Panc1 (cell line): ENCODE measurements at regions not wholly inside any gene's neighbourhood (a gene's known extent, or its start where the extent isn't known, plus 50 kb on each side); places are given as distances from the start of the nearest gene placed in this dataset.

Source experiments
- ATAC-seq: fragments of 200-7000 bp; cut with Tn5 transposase; 2 replicates; pipeline ENCODE4 v1.9.1; 2020; ENCODE audit warnings: mild to moderate bottlenecking, moderate library complexity
- BruUV-seq: library from RNA; stranded (reverse); fragments of 400-500 nt; replicated peaks from 2 replicates; lab custom pipeline; 2021; lab: Mats Ljungman, UMichigan
- CTCF ChIA-PET: fragments of 300-600 bp; sonication (Branson Sonifier 250); formaldehyde crosslinking; loops from one replicate; lab custom pipeline; 2022; ENCODE audit warnings: antibody characterized with exemption; lab: Charles Lee
- POLR2A ChIA-PET: fragments of 300-600 bp; sonication (Branson Sonifier 250); formaldehyde crosslinking; loops from one replicate; lab custom pipeline; 2022; ENCODE audit warnings: antibody characterized with exemption; lab: Charles Lee
- DNase-seq: peaks from one replicate; pipeline ENCODE4 v3.0.0-alpha.2; 2010; ENCODE audit warnings: low read depth, low spot score
- H3K27ac ChIP-seq: 2 replicates; pipeline ENCODE4 v1.5.1; 2011; ENCODE audit warnings: mild to moderate bottlenecking, low read length, inconsistent platforms
- H3K27me3 ChIP-seq: fragments of 200-500 bp; sonication (Bioruptor generic); 2 replicates; pipeline ENCODE4 v1.6.0; 2014; ENCODE audit warnings: low read length, inconsistent platforms; ENCODE audit not compliant: control insufficient read depth, insufficient read depth
- H3K36me3 ChIP-seq: fragments of 200-500 bp; sonication (Bioruptor generic); 2 replicates; pipeline ENCODE4 v1.5.1; 2014; ENCODE audit warnings: inconsistent platforms, mild to moderate bottlenecking, low read length, moderate library complexity; ENCODE audit not compliant: control insufficient read depth, insufficient read depth
- H3K4me1 ChIP-seq: 2 replicates; pipeline ENCODE4 v1.5.1; 2011; ENCODE audit warnings: inconsistent platforms, mild to moderate bottlenecking, low read length, moderate library complexity; ENCODE audit not compliant: control insufficient read depth, insufficient read depth
- H3K4me3 ChIP-seq, 2 experiments: 2 replicates each; pipeline ENCODE4 v1.5.1; 2011 to 2012; ENCODE audit warnings: low read depth in 2 of 2, low read length in 2 of 2, mild to moderate bottlenecking in 2 of 2, inconsistent platforms in 1 of 2, moderate library complexity in 1 of 2
- H3K9me3 ChIP-seq: fragments of 200-500 bp; sonication (Bioruptor generic); 2 replicates; pipeline ENCODE4 v1.5.1; 2014; ENCODE audit warnings: low read depth, mild to moderate bottlenecking, inconsistent platforms, low read length, moderate library complexity; ENCODE audit not compliant: control insufficient read depth, insufficient read depth
- POLR2AphosphoS5 ChIP-seq: IDR thresholded peaks from 2 replicates; pipeline ENCODE4 v1.6.1; 2012; ENCODE audit warnings: mild to moderate bottlenecking, low read depth, low read length, moderate library complexity
- REST ChIP-seq, 2 experiments: IDR thresholded peaks; 2 replicates each; pipeline ENCODE4 v1.6.1; 2011 to 2012; ENCODE audit warnings: low read depth in 2 of 2, control low read depth in 1 of 2, low read length in 1 of 2, mild to moderate bottlenecking in 1 of 2, moderate library complexity in 1 of 2; ENCODE audit not compliant: insufficient read depth in 1 of 2
- SIN3A ChIP-seq: IDR thresholded peaks from 2 replicates; pipeline ENCODE4 v1.6.1; 2012; ENCODE audit warnings: low read depth, mild to moderate bottlenecking, low read length, moderate library complexity, borderline replicate concordance; ENCODE audit not compliant: insufficient read depth
- TCF7L2 ChIP-seq: IDR thresholded peaks from 2 replicates; pipeline ENCODE4 v1.6.1; 2011; ENCODE audit warnings: mild to moderate bottlenecking, low read depth, low read length, inconsistent platforms
- in situ Hi-C: cut with HindIII; loops from 2 replicates; pipeline ENCODE4 v1.10.0; 2016; ENCODE audit warnings: low sequenced_read_pairs, low pct_unique_long_range_greater_than_20kb
- intact Hi-C: fragments of 100-400 bp; cut with micrococcal nuclease; formaldehyde crosslinking; loops from one replicate; pipeline ENCODE4 v1.10.0; 2022; ENCODE audit not compliant: unreplicated experiment
- TF ChIP-seq, protein P1 (sequence below): fragments of 450-650 bp; IDR thresholded peaks from 2 replicates; pipeline ENCODE4 v1.5.1; 2017; ENCODE audit warnings: mild to moderate bottlenecking

DNA sequence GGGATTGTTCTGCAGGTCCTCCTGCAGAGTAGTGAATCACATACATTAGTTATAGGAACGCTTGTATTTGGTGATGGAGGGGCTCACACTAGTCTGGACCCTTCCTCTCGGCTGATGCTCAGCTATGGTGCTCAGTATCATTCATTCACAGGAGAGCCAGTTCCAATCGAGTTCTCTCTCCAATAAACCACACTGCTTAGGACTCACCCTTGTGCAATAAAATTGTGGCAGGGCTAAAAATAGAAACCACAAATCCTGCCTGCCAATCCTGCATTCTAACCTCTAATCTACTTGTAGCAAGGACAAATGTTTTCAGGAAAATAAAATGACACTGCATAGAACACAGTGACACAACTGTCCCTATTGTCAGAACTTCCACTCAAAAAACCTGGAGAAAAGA lies 138.4 kb upstream of the TBL1XR1 start:
- TF ChIP-seq TCF7L2 (no peak), POLR2AphosphoS5 (no peak), SIN3A (no peak), REST (IDR thresholded peaks at IDR 0.05; ENCODE audit: insufficient read depth in 1 of 2, low read depth in 2 of 2, low read length in 1 of 2) (no peak)
- TF ChIP-seq, protein P1, sequence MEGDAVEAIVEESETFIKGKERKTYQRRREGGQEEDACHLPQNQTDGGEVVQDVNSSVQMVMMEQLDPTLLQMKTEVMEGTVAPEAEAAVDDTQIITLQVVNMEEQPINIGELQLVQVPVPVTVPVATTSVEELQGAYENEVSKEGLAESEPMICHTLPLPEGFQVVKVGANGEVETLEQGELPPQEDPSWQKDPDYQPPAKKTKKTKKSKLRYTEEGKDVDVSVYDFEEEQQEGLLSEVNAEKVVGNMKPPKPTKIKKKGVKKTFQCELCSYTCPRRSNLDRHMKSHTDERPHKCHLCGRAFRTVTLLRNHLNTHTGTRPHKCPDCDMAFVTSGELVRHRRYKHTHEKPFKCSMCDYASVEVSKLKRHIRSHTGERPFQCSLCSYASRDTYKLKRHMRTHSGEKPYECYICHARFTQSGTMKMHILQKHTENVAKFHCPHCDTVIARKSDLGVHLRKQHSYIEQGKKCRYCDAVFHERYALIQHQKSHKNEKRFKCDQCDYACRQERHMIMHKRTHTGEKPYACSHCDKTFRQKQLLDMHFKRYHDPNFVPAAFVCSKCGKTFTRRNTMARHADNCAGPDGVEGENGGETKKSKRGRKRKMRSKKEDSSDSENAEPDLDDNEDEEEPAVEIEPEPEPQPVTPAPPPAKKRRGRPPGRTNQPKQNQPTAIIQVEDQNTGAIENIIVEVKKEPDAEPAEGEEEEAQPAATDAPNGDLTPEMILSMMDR, result no peak
- POLR2A ChIA-PET, result no interaction called here
- Histone ChIP-seq H3K36me3 (no peaks in the 10 kb centered on the region), H3K27ac (peak overlapping the region; percentile 57; the same call in 1 of the 2 replicates), H3K4me3 (no peak overlapping the region), H3K27me3 (no peaks in the 10 kb centered on the region), H3K4me1 (no peaks in the 10 kb centered on the region), H3K9me3 (no peaks in the 10 kb centered on the region)
- in situ Hi-C loops, result no loop called here
- DNase-seq (no peak), ATAC-seq (no peak)
- CTCF ChIA-PET, result no interaction called here
- intact Hi-C loops, result loop anchor here (10.0 kb wide), 1 partner anchor 51 kb away; no protein-coding TSS in a partner anchor
- no TSS peak for BruUV-seq

DNA sequence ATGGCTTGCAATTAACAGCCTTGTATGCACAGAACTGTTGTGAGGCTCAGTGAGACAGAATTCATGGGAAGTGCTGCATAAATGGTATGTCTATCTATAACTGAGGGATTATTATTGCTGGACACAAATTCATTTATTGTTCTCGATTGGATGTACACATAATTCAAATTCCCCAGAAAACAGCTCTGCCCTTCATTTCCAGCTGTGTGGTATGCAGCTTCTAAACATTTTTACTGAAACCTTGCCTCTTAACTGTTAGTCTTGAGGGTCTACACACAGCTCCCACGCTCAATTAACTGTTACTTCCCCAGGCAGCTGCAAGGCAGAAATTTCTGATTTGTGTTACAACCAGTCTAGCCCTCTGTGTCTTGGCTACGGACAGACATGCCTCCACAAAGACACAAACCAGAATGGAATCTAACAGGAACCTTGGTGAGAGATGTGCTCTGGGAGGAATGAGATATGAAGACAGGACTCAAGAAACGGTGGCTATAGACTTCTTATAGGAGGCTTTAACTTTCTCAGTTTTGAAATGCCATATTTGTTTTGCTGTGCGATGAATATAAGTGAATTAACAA lies 139.7 kb upstream of the TBL1XR1 start:
- CTCF ChIA-PET, result interaction anchor here (0.7 kb wide), 1 partner anchor 20 kb away, joined by 9 read pairs; no protein-coding TSS in a partner anchor
- BruUV-seq, result no TSS peak

More for the DNA sequence above, 139.7 kb upstream of the TBL1XR1 start:
- DNase-seq (no peak), ATAC-seq (no peak)
- intact Hi-C loops (loop anchor here (10.0 kb wide), 1 partner anchor 52 kb away; no protein-coding TSS in a partner anchor), in situ Hi-C loops (no loop called here)
- H3K4me3 ChIP-seq, result no peak overlapping the region
- H3K36me3 ChIP-seq, result no peaks in the 10 kb centered on the region
- no peak for TF ChIP-seq TCF7L2
- no peak for TF ChIP-seq SIN3A
- TF ChIP-seq POLR2AphosphoS5, result no peak
- no peak for TF ChIP-seq REST (IDR thresholded peaks at IDR 0.05; ENCODE audit: insufficient read depth in 1 of 2, low read depth in 2 of 2, low read length in 1 of 2)
- TF ChIP-seq, protein P1, result no peak
- peak overlapping the region; percentile 74 for H3K27ac ChIP-seq
- no peaks in the 10 kb centered on the region for H3K4me1 ChIP-seq
- no peaks in the 10 kb centered on the region for H3K27me3 ChIP-seq
- H3K9me3 ChIP-seq, result no peaks in the 10 kb centered on the region; the same call in 1 of the 2 replicates
- POLR2A ChIA-PET, result interaction anchor here (0.6 kb wide), 1 partner anchor 43 kb away, joined by 4 read pairs; no protein-coding TSS in a partner anchor
